ENCODE measurements at regions not wholly inside any gene's neighbourhood (a gene's known extent, or its start where the extent isn't known, plus 50 kb on each side); places are given as distances from the start of the nearest gene placed in this dataset.
"Not testable (repeated sequence)": the region's sequence is repeated elsewhere in the genome, so short reads cannot be mapped to it uniquely, and the experiment has no call there.

DNA sequence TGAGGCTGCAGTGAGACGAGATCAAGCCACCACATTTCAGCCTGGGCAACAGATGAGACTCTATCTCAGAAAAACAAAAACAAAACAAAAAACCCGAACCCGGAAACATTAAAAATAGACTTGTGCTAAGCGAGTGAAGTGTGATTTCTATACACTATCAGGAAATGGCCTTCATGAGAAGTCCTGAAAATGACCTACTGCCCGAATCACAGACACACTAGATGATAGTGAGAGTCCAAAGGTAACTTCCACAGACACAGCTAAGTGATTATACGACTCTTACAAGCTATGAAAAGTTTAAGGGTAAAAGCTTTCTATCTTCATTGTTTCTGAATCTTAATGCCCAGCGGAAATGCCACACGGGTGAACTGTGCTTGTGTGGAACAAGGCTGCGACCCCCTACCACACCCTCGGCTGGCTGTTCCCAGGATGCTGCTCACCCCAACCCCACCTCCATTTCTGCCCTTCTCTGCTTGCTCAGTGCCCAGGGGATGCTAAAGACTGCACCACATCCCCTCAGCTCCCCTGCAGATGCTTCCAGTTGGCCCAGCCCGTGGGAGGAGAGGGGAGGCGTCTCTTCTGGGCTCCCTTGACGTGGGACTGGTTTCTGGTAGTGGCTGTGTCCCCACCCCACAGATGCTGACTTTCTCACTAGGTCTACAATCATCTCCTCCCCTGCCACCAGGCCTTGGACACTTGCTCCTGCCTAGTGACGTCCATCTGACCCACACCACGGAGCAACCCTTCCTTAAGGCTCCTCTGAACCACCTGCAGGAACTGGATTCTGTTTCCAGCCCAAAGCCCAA is 49.7 kb upstream of the LPCAT1 start:
- not testable (repeated sequence) for H3K9me3 Mint-ChIP-seq; H3K27me3 Mint-ChIP-seq (ENCODE audit: low read depth in 3 of 3); H3K27ac Mint-ChIP-seq; DNase-seq; H3K4me3 Mint-ChIP-seq
- Mint-ChIP-seq H3K4me1 (peaks cover 8 to 16% of the 10 kb centered on the region in 2 donors), H3K36me3 (peaks cover 0 to 34% (median 18%) of the 10 kb centered on the region in 3 donors)
